H1 (cell line): ENCODE measurements at regions not wholly inside any gene's neighbourhood (a gene's known extent, or its start where the extent isn't known, plus 50 kb on each side); places are given as distances from the start of the nearest gene placed in this dataset.

Source experiments
- CTCF ChIA-PET: fragments of 300-600 bp; sonication (Branson Sonifier 250); formaldehyde crosslinking; loops from one replicate; lab custom pipeline; 2021; ENCODE audit not compliant: partially characterized antibody; lab: Charles Lee
- POLR2A ChIA-PET: fragments of 300-600 bp; sonication (Branson Sonifier 250); formaldehyde crosslinking; loops from one replicate; lab custom pipeline; 2021; ENCODE audit warnings: inconsistent platforms; ENCODE audit not compliant: partially characterized antibody; lab: Charles Lee
- DNase-seq, 2 experiments: peaks; one replicate each; pipeline versions ENCODE4 v3.0.0 to v3.0.0-alpha.2; 2010 to 2022; ENCODE audit warnings: low spot score in 2 of 2, low read depth in 1 of 2, mixed read lengths in 1 of 2
- FAIRE-seq: peaks from 2 replicates; lab custom pipeline; 2011; peaks lifted over from hg19 to GRCh38; lab: Jason Lieb, UNC
- H2AFZ ChIP-seq: 2 replicates; pipeline ENCODE4 v1.8.1; 2012; ENCODE audit warnings: low read length, inconsistent platforms
- H2AK5ac ChIP-seq: 2 replicates; pipeline ENCODE4 v1.6.1; 2013; ENCODE audit warnings: low read depth, low read length
- H2BK120ac ChIP-seq: replicated peaks from 2 replicates; pipeline ENCODE3; 2013; ENCODE audit warnings: low read depth, low read length, inconsistent platforms
- H2BK12ac ChIP-seq: 2 replicates; pipeline ENCODE4 v1.6.1; 2013; ENCODE audit warnings: low read depth, low read length
- H2BK15ac ChIP-seq: 2 replicates; pipeline ENCODE4 v1.6.1; 2013; ENCODE audit warnings: low read length
- H2BK20ac ChIP-seq: 2 replicates; pipeline ENCODE4 v1.6.1; 2013; ENCODE audit warnings: low read length
- H2BK5ac ChIP-seq: 2 replicates; pipeline ENCODE4 v1.6.1; 2013; ENCODE audit warnings: low read depth, low read length
- H3K14ac ChIP-seq: 2 replicates; pipeline ENCODE4 v1.6.1; 2013; ENCODE audit warnings: inconsistent platforms; ENCODE audit not compliant: insufficient read length
- H3K18ac ChIP-seq: 2 replicates; pipeline ENCODE4 v1.6.1; 2013; ENCODE audit warnings: low read length; ENCODE audit errors: extremely low read depth
- H3K23ac ChIP-seq: 2 replicates; pipeline ENCODE4 v1.6.1; 2013; ENCODE audit warnings: inconsistent platforms; ENCODE audit not compliant: insufficient read length
- H3K23me2 ChIP-seq: 2 replicates; pipeline ENCODE4 v1.6.1; 2013; ENCODE audit warnings: low read depth, low read length
- H3K27ac ChIP-seq: 2 replicates; pipeline ENCODE4 v1.6.1; 2011; ENCODE audit warnings: low read depth, low read length, inconsistent platforms
- H3K27me3 ChIP-seq, 4 experiments: replicated peaks in 1 of 4; 1 replicate in 1 of 4; 2 replicates in 3 of 4; pipeline versions ENCODE4 v1.6.1 to v1.8.1; 2011 to 2013; ENCODE audit warnings: low read length in 3 of 4, mild to moderate bottlenecking in 3 of 4, inconsistent platforms in 2 of 4, mixed read lengths in 2 of 4, moderate library complexity in 1 of 4; ENCODE audit not compliant: control insufficient read depth in 3 of 4, insufficient read depth in 3 of 4; ENCODE audit errors: extremely low read depth in 1 of 4
- H3K36me3 ChIP-seq, 4 experiments: 2 replicates each; pipeline versions ENCODE4 v1.6.1 to v1.8.1; 2011 to 2013; ENCODE audit warnings: mild to moderate bottlenecking in 4 of 4, low read length in 3 of 4, moderate library complexity in 2 of 4, control low read depth in 1 of 4, inconsistent platforms in 1 of 4; ENCODE audit not compliant: insufficient read depth in 4 of 4, control insufficient read depth in 2 of 4
- H3K4ac ChIP-seq: replicated peaks from 2 replicates; pipeline ENCODE3; 2013; ENCODE audit warnings: low read length, low read depth, mixed read lengths, inconsistent platforms; ENCODE audit not compliant: insufficient read length
- H3K4me1 ChIP-seq, 4 experiments: replicated peaks in 1 of 4; 1 replicate in 1 of 4; 2 replicates in 3 of 4; pipeline versions ENCODE4 v1.6.1 to v1.8.1; 2011 to 2013; ENCODE audit warnings: low read length in 3 of 4, inconsistent platforms in 2 of 4, mixed read lengths in 1 of 4; ENCODE audit not compliant: insufficient read depth in 4 of 4, control insufficient read depth in 3 of 4
- H3K4me2 ChIP-seq, 2 experiments: 2 replicates each; pipeline versions ENCODE4 v1.6.1 to v1.8.1; 2011 to 2013; ENCODE audit warnings: low read depth in 2 of 2, low read length in 2 of 2, control low read depth in 1 of 2, inconsistent platforms in 1 of 2, mild to moderate bottlenecking in 1 of 2; ENCODE audit not compliant: insufficient read depth in 1 of 2
- H3K4me3 ChIP-seq, 4 experiments: fragments of 200-600, 300-600 bp in 1 of 4; sonication (generic), shearing (Covaris generic), sonication (Bioruptor Twin) in 1 of 4; 2 replicates each; pipeline versions ENCODE4 v1.5.1 to v1.8.1; 2011 to 2016; ENCODE audit warnings: low read length in 4 of 4, low read depth in 3 of 4, control low read depth in 2 of 4, inconsistent platforms in 2 of 4, mild to moderate bottlenecking in 2 of 4, mixed read lengths in 1 of 4, moderate library complexity in 1 of 4; ENCODE audit not compliant: insufficient read depth in 2 of 4; ENCODE audit errors: extremely low read depth in 1 of 4
- H3K56ac ChIP-seq: replicated peaks from 2 replicates; pipeline ENCODE3; 2013; ENCODE audit warnings: low read depth, mild to moderate bottlenecking, mixed read lengths, low read length, inconsistent platforms; ENCODE audit not compliant: insufficient read length
- H3K79me1 ChIP-seq: 2 replicates; pipeline ENCODE4 v1.6.1; 2013; ENCODE audit warnings: low read depth, low read length, control low read depth
- H3K79me2 ChIP-seq, 2 experiments: 2 replicates each; pipeline versions ENCODE4 v1.6.1 to v1.8.1; 2012 to 2013; ENCODE audit warnings: low read length in 2 of 2, mild to moderate bottlenecking in 2 of 2, inconsistent platforms in 1 of 2; ENCODE audit not compliant: insufficient read depth in 2 of 2, control insufficient read depth in 1 of 2
- H3K9ac ChIP-seq, 4 experiments: replicated peaks in 1 of 4; 1 replicate in 1 of 4; 2 replicates in 3 of 4; pipeline versions ENCODE4 v1.6.1 to v1.8.1; 2011 to 2013; ENCODE audit warnings: low read depth in 3 of 4, low read length in 3 of 4, control low read depth in 2 of 4, mild to moderate bottlenecking in 2 of 4, moderate library complexity in 2 of 4, inconsistent platforms in 1 of 4; ENCODE audit errors: extremely low read depth in 1 of 4
- H3K9me3 ChIP-seq, 2 experiments: 2 replicates each; pipeline versions ENCODE4 v1.6.1 to v1.8.1; 2012 to 2013; ENCODE audit warnings: mild to moderate bottlenecking in 2 of 2, moderate library complexity in 2 of 2, control low read depth in 1 of 2, inconsistent platforms in 1 of 2, low read depth in 1 of 2, low read length in 1 of 2, mixed read lengths in 1 of 2; ENCODE audit not compliant: insufficient read depth in 2 of 2
- H4K20me1 ChIP-seq, 2 experiments: replicated peaks in 1 of 2; 2 replicates each; pipeline versions ENCODE3 to v1.8.1; 2011 to 2013; ENCODE audit warnings: inconsistent platforms in 2 of 2, low read length in 2 of 2, mild to moderate bottlenecking in 1 of 2; ENCODE audit not compliant: insufficient read depth in 2 of 2, control insufficient read depth in 1 of 2
- H4K5ac ChIP-seq: 2 replicates; pipeline ENCODE4 v1.6.1; 2013; ENCODE audit warnings: low read length, low read depth, mixed read lengths, inconsistent platforms; ENCODE audit not compliant: insufficient read length
- H4K8ac ChIP-seq: 2 replicates; pipeline ENCODE4 v1.8.0; 2013; ENCODE audit warnings: mild to moderate bottlenecking, moderate library complexity, low read length, inconsistent platforms; ENCODE audit not compliant: insufficient read depth; ENCODE audit errors: extremely low read depth
- H4K91ac ChIP-seq: replicated peaks from 2 replicates; pipeline ENCODE3; 2013; ENCODE audit warnings: low read length, mixed read lengths, inconsistent platforms; ENCODE audit not compliant: insufficient read length
- ASH2L ChIP-seq: fragments of 200-600, 300-600 bp; sonication (generic); IDR thresholded peaks from one replicate; pipeline ENCODE4 v1.7.1; 2017; ENCODE audit warnings: low read length
- CBX8 ChIP-seq: fragments of 300-800, 300-1000 bp; sonication (generic); IDR thresholded peaks from 2 replicates; pipeline ENCODE4 v1.7.1; 2016; ENCODE audit warnings: low read depth, low read length, borderline replicate concordance
- CHD1 ChIP-seq: IDR thresholded peaks from 2 replicates; pipeline ENCODE4 v1.6.1; 2012; ENCODE audit warnings: low read depth, low read length, improper control_type of control experiment
- EP300 ChIP-seq, 2 experiments: IDR thresholded peaks; 1 replicate in 1 of 2; 2 replicates in 1 of 2; pipeline ENCODE4 v1.6.1; 2011 to 2012; ENCODE audit warnings: low read depth in 2 of 2, low read length in 2 of 2, mild to moderate bottlenecking in 2 of 2, borderline replicate concordance in 1 of 2, inconsistent platforms in 1 of 2, moderate library complexity in 1 of 2
- KDM1A ChIP-seq: fragments of 200-600, 300-600 bp; sonication (generic); IDR thresholded peaks from 2 replicates; pipeline ENCODE4 v1.7.1; 2016; ENCODE audit warnings: mild to moderate bottlenecking, low read length, borderline replicate concordance
- NANOG ChIP-seq: IDR thresholded peaks from 2 replicates; pipeline ENCODE4 v1.6.1; 2011; ENCODE audit warnings: low read length, low read depth, mild to moderate bottlenecking, inconsistent platforms; ENCODE audit not compliant: insufficient read depth, poor library complexity, severe bottlenecking
- POU5F1 ChIP-seq: IDR thresholded peaks from 2 replicates; pipeline ENCODE4 v1.6.1; 2011; ENCODE audit warnings: low read depth, mild to moderate bottlenecking, low read length, moderate library complexity
- RXRA ChIP-seq: IDR thresholded peaks from 2 replicates; pipeline ENCODE4 v1.6.1; 2011; ENCODE audit warnings: low read depth, mild to moderate bottlenecking, low read length, moderate library complexity; ENCODE audit not compliant: insufficient read depth
- SIRT6 ChIP-seq: IDR thresholded peaks from one replicate; pipeline ENCODE4 v1.7.1; 2012; ENCODE audit warnings: low read length, inconsistent platforms
- SUZ12 ChIP-seq: fragments of 200-600 bp; sonication (generic); IDR thresholded peaks from 2 replicates; pipeline ENCODE4 v1.6.1; 2012; ENCODE audit warnings: mild to moderate bottlenecking, inconsistent platforms, low read length, moderate library complexity, mixed read lengths
- TF ChIP-seq, protein P1 (sequence below): IDR thresholded peaks from 2 replicates; pipeline ENCODE4 v1.6.1; 2012; ENCODE audit warnings: low read length, inconsistent platforms
- TF ChIP-seq, protein P2 (sequence below): IDR thresholded peaks from 2 replicates; pipeline ENCODE4 v1.6.1; 2011; ENCODE audit warnings: low read depth, mild to moderate bottlenecking, low read length; ENCODE audit not compliant: insufficient read depth

DNA sequence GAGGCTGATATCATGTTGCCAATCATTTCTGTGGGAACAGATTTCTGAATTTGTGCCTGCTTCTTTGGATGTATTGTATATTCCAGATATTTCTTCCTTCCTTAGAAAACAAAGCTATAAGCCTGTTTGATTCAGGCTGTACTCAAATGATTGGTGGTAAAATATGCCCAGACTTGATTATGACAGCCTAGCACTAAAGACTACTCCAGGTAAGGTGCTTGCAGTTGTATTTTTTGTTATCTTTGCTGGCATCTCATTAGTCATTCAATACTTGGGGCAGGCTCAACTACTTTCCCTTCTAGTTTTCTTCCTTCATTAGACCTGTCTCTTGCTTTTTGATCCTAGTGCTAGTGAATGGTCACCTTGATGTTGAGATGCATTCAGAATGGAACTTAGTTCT is 90.6 kb downstream of the ZNF518B start:
- H3K36me3 ChIP-seq, result no peaks in the 10 kb centered on the region
- H3K4ac ChIP-seq, result no peak overlapping the region
- DNase-seq, result no peak
- H2BK12ac ChIP-seq, result no peak overlapping the region
- H3K9ac ChIP-seq, result no peak overlapping the region
- no peaks in the 10 kb centered on the region; a peak in 1 of 7 replicates for H3K4me1 ChIP-seq
- no peak overlapping the region for H3K27ac ChIP-seq
- H3K4me3 ChIP-seq, result no peak overlapping the region
- no peak overlapping the region for H3K14ac ChIP-seq
- TF ChIP-seq, protein P1, sequence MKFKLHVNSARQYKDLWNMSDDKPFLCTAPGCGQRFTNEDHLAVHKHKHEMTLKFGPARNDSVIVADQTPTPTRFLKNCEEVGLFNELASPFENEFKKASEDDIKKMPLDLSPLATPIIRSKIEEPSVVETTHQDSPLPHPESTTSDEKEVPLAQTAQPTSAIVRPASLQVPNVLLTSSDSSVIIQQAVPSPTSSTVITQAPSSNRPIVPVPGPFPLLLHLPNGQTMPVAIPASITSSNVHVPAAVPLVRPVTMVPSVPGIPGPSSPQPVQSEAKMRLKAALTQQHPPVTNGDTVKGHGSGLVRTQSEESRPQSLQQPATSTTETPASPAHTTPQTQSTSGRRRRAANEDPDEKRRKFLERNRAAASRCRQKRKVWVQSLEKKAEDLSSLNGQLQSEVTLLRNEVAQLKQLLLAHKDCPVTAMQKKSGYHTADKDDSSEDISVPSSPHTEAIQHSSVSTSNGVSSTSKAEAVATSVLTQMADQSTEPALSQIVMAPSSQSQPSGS, result no peak
- no peak for TF ChIP-seq SIRT6
- no peak for TF ChIP-seq EP300 (IDR thresholded peaks at IDR 0.05; ENCODE audit: borderline replicate concordance in 1 of 2, low read depth in 2 of 2, low read length in 2 of 2)
- TF ChIP-seq ASH2L, result no peak
- no peak for TF ChIP-seq NANOG
- no peak for TF ChIP-seq SUZ12
- TF ChIP-seq CBX8, result no peak
- TF ChIP-seq CHD1, result no peak
- TF ChIP-seq, protein P2, sequence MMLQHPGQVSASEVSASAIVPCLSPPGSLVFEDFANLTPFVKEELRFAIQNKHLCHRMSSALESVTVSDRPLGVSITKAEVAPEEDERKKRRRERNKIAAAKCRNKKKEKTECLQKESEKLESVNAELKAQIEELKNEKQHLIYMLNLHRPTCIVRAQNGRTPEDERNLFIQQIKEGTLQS, result no peak
- TF ChIP-seq KDM1A, result no peak
- TF ChIP-seq RXRA, result no peak
- TF ChIP-seq POU5F1, result no peak
- TF ChIP-seq, all 59 proteins: peak for 0
- no peak overlapping the region for H2AK5ac ChIP-seq
- H4K5ac ChIP-seq, result no peak overlapping the region
- H3K4me2 ChIP-seq, result no peak overlapping the region
- H3K23me2 ChIP-seq, result no peaks in the 10 kb centered on the region
- H2BK5ac ChIP-seq, result no peak overlapping the region
- H2BK120ac ChIP-seq, result no peak overlapping the region
- ChIA-PET POLR2A (no interaction called here), CTCF (interaction anchor here (2.4 kb wide), 1 partner anchor 17 kb away, joined by 5 read pairs; no protein-coding TSS in a partner anchor)
- H4K8ac ChIP-seq, result no peak overlapping the region
- no peak overlapping the region for H2AFZ ChIP-seq
- H3K56ac ChIP-seq, result no peak overlapping the region
- no peak overlapping the region for H4K91ac ChIP-seq
- no peak overlapping the region for H3K23ac ChIP-seq
- no peak for FAIRE-seq
- no peaks in the 10 kb centered on the region for H3K27me3 ChIP-seq
- H2BK20ac ChIP-seq, result no peak overlapping the region
- H4K20me1 ChIP-seq, result no peaks in the 10 kb centered on the region
- no peaks in the 10 kb centered on the region for H3K79me1 ChIP-seq
- H2BK15ac ChIP-seq, result no peak overlapping the region
- H3K9me3 ChIP-seq, result no peaks in the 10 kb centered on the region
- H3K18ac ChIP-seq, result no peak overlapping the region
- H3K79me2 ChIP-seq, result no peaks in the 10 kb centered on the region
